KMS-11 (cell line): ENCODE measurements at regions not wholly inside any gene's neighbourhood (a gene's known extent, or its start where the extent isn't known, plus 50 kb on each side); places are given as distances from the start of the nearest gene placed in this dataset.

Experiments used
- H2AFZ ChIP-seq: fragments of 200-600 bp; sonication (generic); 2 replicates; pipeline ENCODE4 v1.6.1; 2016; ENCODE audit warnings: antibody characterized with exemption, mixed run types, low read depth
- H3K27ac ChIP-seq: fragments of 200-600 bp; sonication (generic); 2 replicates; pipeline ENCODE4 v1.6.1; 2016; ENCODE audit warnings: mild to moderate bottlenecking, mixed run types
- H3K27me3 ChIP-seq: fragments of 200-600 bp; sonication (generic); 2 replicates; pipeline ENCODE4 v1.6.1; 2017; ENCODE audit warnings: mild to moderate bottlenecking, low read depth, mixed run types, moderate library complexity; ENCODE audit not compliant: insufficient read depth
- H3K36me3 ChIP-seq: fragments of 200-600 bp; sonication (generic); 2 replicates; pipeline ENCODE4 v1.6.1; 2017; ENCODE audit warnings: mild to moderate bottlenecking, mixed run types; ENCODE audit not compliant: insufficient read depth
- H3K4me1 ChIP-seq: fragments of 200-600 bp; sonication (generic); 2 replicates; pipeline ENCODE4 v1.6.1; 2016; ENCODE audit warnings: mild to moderate bottlenecking, low read depth, mixed run types; ENCODE audit not compliant: poor library complexity, severe bottlenecking
- H3K4me2 ChIP-seq: fragments of 200-600 bp; sonication (generic); 2 replicates; pipeline ENCODE4 v1.7.0; 2016; ENCODE audit warnings: mild to moderate bottlenecking, mixed run types
- H3K4me3 ChIP-seq: fragments of 200-600 bp; sonication (generic); IDR thresholded peaks from 2 replicates; pipeline ENCODE4 v1.6.1; 2017; ENCODE audit warnings: low read depth, low read length, mixed read lengths; ENCODE audit not compliant: insufficient read depth
- H3K79me2 ChIP-seq: fragments of 200-600 bp; sonication (generic); 2 replicates; pipeline ENCODE4 v1.6.1; 2016; ENCODE audit warnings: low read depth, mixed run types; ENCODE audit not compliant: insufficient read depth
- H3K9ac ChIP-seq: fragments of 200-600 bp; sonication (generic); 2 replicates; pipeline ENCODE4 v1.6.1; 2016; ENCODE audit warnings: mild to moderate bottlenecking, mixed run types
- H4K20me1 ChIP-seq: fragments of 200-600 bp; sonication (generic); 2 replicates; pipeline ENCODE4 v1.6.1; 2016; ENCODE audit warnings: mild to moderate bottlenecking, mixed run types; ENCODE audit not compliant: insufficient read depth
- CTCF ChIP-seq: fragments of 200-600 bp; sonication (generic); conservative IDR thresholded peaks from 2 replicates; pipeline ENCODE4 v1.6.1; 2017; ENCODE audit warnings: low read depth, mild to moderate bottlenecking, antibody characterized with exemption, low read length, moderate library complexity, mixed read lengths

DNA sequence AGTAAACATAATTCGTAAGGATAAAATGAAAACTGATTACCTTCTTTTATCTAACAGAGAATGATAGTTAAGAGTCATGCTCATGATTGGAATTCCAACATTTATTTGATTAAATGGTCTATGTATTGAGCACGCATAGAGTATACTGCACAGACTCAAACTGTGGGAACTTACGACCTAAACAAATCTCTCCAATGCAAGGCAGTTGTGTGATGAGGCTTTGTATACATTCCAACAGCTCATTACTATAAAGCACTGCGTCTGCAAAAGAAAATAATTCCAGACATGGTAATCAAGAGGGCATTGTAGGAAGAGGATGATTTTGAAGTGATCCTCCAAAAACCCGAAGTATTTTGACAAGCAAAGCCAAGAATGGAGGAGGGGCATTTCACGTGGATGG lies 169.5 kb downstream of the NUFIP1 start:
- H3K9ac ChIP-seq = no peak overlapping the region
- no peak overlapping the region for H2AFZ ChIP-seq

GRCh38 chr13:44819245-44819644 lies 170.0 kb downstream of the NUFIP1 start:
- Histone ChIP-seq H3K4me1 (peaks cover 16% of the 10 kb centered on the region), H3K9ac (no peak overlapping the region), H3K27ac (no peak overlapping the region), H3K4me3 (no peak overlapping the region), H3K4me2 (no peak overlapping the region), H3K79me2 (no peaks in the 10 kb centered on the region), H2AFZ (no peak overlapping the region), H3K27me3 (no peaks in the 10 kb centered on the region), H3K36me3 (no peaks in the 10 kb centered on the region), H4K20me1 (no peaks in the 10 kb centered on the region)
- TF ChIP-seq CTCF = no peak

More for the DNA sequence above, 169.5 kb downstream of the NUFIP1 start:
- no peaks in the 10 kb centered on the region for H3K79me2 ChIP-seq
- no peaks in the 10 kb centered on the region for H3K36me3 ChIP-seq
- H3K27me3 ChIP-seq = no peaks in the 10 kb centered on the region
- no peaks in the 10 kb centered on the region for H4K20me1 ChIP-seq
- no peak overlapping the region for H3K4me3 ChIP-seq
- H3K4me1 ChIP-seq = peaks cover 16% of the 10 kb centered on the region
- TF ChIP-seq CTCF = no peak
- H3K27ac ChIP-seq = no peak overlapping the region
- H3K4me2 ChIP-seq = no peak overlapping the region

DNA sequence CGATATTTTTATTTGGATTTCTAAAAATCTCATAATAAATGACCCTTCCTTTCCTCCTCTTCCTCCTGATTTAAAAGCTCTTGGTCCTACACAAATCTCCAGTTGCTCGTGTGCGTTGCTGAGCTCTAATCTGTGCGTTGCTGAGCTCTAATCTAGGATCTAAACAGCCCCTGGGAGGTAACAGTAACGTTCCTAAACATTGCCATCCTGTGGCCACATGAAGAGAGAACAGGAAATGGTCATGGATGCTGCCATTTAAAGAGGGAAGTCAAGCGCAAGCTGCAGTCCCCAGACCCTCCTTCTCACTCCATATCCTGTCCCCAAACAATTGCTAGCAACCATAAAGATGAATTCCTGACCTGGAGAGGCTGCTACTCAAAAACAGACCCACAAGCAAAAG lies 170.8 kb downstream of the NUFIP1 start:
- no peaks in the 10 kb centered on the region for H3K27me3 ChIP-seq
- no peak for TF ChIP-seq CTCF
- peaks cover 16% of the 10 kb centered on the region for H3K4me1 ChIP-seq
- no peaks in the 10 kb centered on the region for H3K79me2 ChIP-seq
- no peak overlapping the region for H2AFZ ChIP-seq
- H4K20me1 ChIP-seq = no peaks in the 10 kb centered on the region
- H3K4me2 ChIP-seq = no peak overlapping the region
- no peak overlapping the region for H3K4me3 ChIP-seq
- H3K27ac ChIP-seq = no peak overlapping the region
- no peak overlapping the region for H3K9ac ChIP-seq
- H3K36me3 ChIP-seq = no peaks in the 10 kb centered on the region

DNA sequence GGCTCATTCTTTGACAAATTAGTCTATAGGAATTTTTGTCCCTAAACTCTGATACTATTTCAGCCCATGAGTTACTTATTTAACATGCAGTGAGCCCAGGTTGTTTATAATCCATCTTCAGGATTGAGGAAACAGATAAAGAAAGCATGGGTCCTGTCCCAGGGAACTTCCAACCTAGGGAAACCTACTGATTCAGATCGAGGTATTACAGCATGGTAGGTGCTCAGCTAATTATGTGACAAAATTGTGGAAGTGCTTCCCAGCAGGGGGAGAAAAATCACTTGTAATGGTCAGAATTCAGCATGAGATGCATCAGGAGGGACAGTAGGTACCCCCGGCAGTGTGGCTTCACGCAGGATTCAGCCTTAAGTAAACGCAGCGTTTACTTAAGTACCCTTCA lies 171.3 kb downstream of the NUFIP1 start:
- Histone ChIP-seq H3K4me2 (no peak overlapping the region), H3K4me3 (no peak overlapping the region), H4K20me1 (no peaks in the 10 kb centered on the region), H3K27me3 (no peaks in the 10 kb centered on the region), H3K4me1 (peaks cover 16% of the 10 kb centered on the region), H2AFZ (no peak overlapping the region), H3K27ac (no peak overlapping the region), H3K9ac (no peak overlapping the region), H3K36me3 (no peaks in the 10 kb centered on the region), H3K79me2 (no peaks in the 10 kb centered on the region)
- TF ChIP-seq CTCF = no peak
